ENCODE measurements at regions not wholly inside any gene's neighbourhood (a gene's known extent, or its start where the extent isn't known, plus 50 kb on each side); places are given as distances from the start of the nearest gene placed in this dataset.

- no peaks in the 10 kb centered on the region for H3K9me3 Mint-ChIP-seq (ENCODE audit: unreplicated experiment)
- H3K4me1 Mint-ChIP-seq (ENCODE audit: unreplicated experiment): peaks cover 1% of the 10 kb centered on the region
- peaks cover 21% of the 10 kb centered on the region for H3K27me3 Mint-ChIP-seq (ENCODE audit: unreplicated experiment)
- H3K27ac Mint-ChIP-seq (ENCODE audit: unreplicated experiment): no peak overlapping the region
- TF ChIP-seq CTCF (IDR thresholded peaks at IDR 0.05): no peak
- H3K4me3 Mint-ChIP-seq (ENCODE audit: unreplicated experiment): no peak overlapping the region
- H3K36me3 Mint-ChIP-seq (ENCODE audit: unreplicated experiment): no peaks in the 10 kb centered on the region
- no peak for DNase-seq (ENCODE audit: extremely low spot score, unreplicated experiment)
Observed at GRCh38 chr12:124120739-124121138, 147.7 kb downstream of the ZNF664 start.

GRCh38 chr12:124122722-124123121 lies 149.7 kb downstream of the ZNF664 start:
- Mint-ChIP-seq H3K27ac (ENCODE audit: unreplicated experiment) (no peak overlapping the region), H3K36me3 (ENCODE audit: unreplicated experiment) (no peaks in the 10 kb centered on the region), H3K27me3 (ENCODE audit: unreplicated experiment) (peaks cover 19% of the 10 kb centered on the region), H3K9me3 (ENCODE audit: unreplicated experiment) (no peaks in the 10 kb centered on the region), H3K4me1 (ENCODE audit: unreplicated experiment) (peaks cover 1% of the 10 kb centered on the region), H3K4me3 (ENCODE audit: unreplicated experiment) (no peak overlapping the region)
- TF ChIP-seq CTCF (IDR thresholded peaks at IDR 0.05): no peak
- DNase-seq (ENCODE audit: extremely low spot score, unreplicated experiment): no peak

DNA sequence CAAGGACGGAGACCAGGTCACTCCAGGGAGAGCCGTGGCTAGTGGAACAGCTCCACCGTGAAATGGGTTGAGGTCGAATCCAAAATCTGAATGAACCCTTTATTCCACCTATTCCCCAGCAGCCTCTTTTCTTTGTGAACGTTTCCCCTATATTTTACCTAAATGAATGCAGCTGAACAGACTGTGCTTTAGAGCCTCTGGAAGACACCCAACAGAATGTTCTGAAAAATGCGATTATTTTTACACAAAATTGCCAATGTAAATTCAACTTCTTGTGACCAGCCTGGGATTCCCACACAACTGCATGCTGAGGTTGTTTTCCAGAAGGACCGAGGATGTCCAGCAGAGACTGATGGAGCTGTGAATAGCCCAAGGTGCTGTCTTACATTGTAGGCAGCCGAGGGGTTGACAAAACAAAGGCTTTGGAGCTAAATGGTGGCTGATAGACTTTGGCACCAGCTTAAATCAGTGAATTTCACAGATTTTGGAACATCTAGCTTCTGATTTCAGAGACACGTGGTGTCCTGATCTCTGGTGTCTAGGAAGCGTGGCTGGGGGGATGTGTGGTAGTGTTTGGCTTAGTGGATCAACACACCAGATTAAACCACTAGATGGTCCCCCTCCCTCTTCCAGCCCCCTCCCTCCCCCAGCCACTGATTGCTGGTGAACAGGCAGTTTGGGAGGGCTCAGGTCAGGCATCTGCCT lies 150.4 kb downstream of the ZNF664 start:
- H3K27me3 Mint-ChIP-seq (ENCODE audit: unreplicated experiment): peaks cover 19% of the 10 kb centered on the region
- no peak overlapping the region for H3K4me3 Mint-ChIP-seq (ENCODE audit: unreplicated experiment)
- no peaks in the 10 kb centered on the region for H3K9me3 Mint-ChIP-seq (ENCODE audit: unreplicated experiment)
- H3K27ac Mint-ChIP-seq (ENCODE audit: unreplicated experiment): no peak overlapping the region
- TF ChIP-seq CTCF (IDR thresholded peaks at IDR 0.05): no peak
- H3K36me3 Mint-ChIP-seq (ENCODE audit: unreplicated experiment): no peaks in the 10 kb centered on the region
- no peak for DNase-seq (ENCODE audit: extremely low spot score, unreplicated experiment)
- H3K4me1 Mint-ChIP-seq (ENCODE audit: unreplicated experiment): peaks cover 1% of the 10 kb centered on the region

GRCh38 chr12:124125203-124125871 lies 152.3 kb downstream of the ZNF664 start:
- Mint-ChIP-seq H3K27me3 (ENCODE audit: unreplicated experiment) (peaks cover 23% of the 10 kb centered on the region), H3K4me1 (ENCODE audit: unreplicated experiment) (peaks cover 2% of the 10 kb centered on the region), H3K9me3 (ENCODE audit: unreplicated experiment) (no peaks in the 10 kb centered on the region), H3K4me3 (ENCODE audit: unreplicated experiment) (no peak overlapping the region), H3K36me3 (ENCODE audit: unreplicated experiment) (no peaks in the 10 kb centered on the region), H3K27ac (ENCODE audit: unreplicated experiment) (no peak overlapping the region)
- TF ChIP-seq CTCF (IDR thresholded peaks at IDR 0.05): no peak
- DNase-seq (ENCODE audit: extremely low spot score, unreplicated experiment): no peak

- no peak overlapping the region for H3K27ac Mint-ChIP-seq (ENCODE audit: unreplicated experiment)
- no peak overlapping the region for H3K4me3 Mint-ChIP-seq (ENCODE audit: unreplicated experiment)
Observed at GRCh38 chr12:124126950-124127655, 154.1 kb downstream of the ZNF664 start.

More at GRCh38 chr12:124126950-124127655, 154.1 kb downstream of the ZNF664 start:
- DNase-seq (ENCODE audit: extremely low spot score, unreplicated experiment): no peak
- H3K36me3 Mint-ChIP-seq (ENCODE audit: unreplicated experiment): no peaks in the 10 kb centered on the region
- H3K27me3 Mint-ChIP-seq (ENCODE audit: unreplicated experiment): peaks cover 16% of the 10 kb centered on the region
- no peaks in the 10 kb centered on the region for H3K9me3 Mint-ChIP-seq (ENCODE audit: unreplicated experiment)
- peaks cover 18% of the 10 kb centered on the region for H3K4me1 Mint-ChIP-seq (ENCODE audit: unreplicated experiment)
- TF ChIP-seq CTCF (IDR thresholded peaks at IDR 0.05): no peak
